GM19099 (cell line): ENCODE measurements at regions not wholly inside any gene's neighbourhood (a gene's known extent, or its start where the extent isn't known, plus 50 kb on each side); places are given as distances from the start of the nearest gene placed in this dataset.

Experiments
- POLR2A ChIP-seq: IDR thresholded peaks from 3 replicates; pipeline ENCODE4 v1.6.1; 2011; ENCODE audit warnings: low read depth; ENCODE audit not compliant: insufficient read length; ENCODE audit errors: extremely low read depth

DNA sequence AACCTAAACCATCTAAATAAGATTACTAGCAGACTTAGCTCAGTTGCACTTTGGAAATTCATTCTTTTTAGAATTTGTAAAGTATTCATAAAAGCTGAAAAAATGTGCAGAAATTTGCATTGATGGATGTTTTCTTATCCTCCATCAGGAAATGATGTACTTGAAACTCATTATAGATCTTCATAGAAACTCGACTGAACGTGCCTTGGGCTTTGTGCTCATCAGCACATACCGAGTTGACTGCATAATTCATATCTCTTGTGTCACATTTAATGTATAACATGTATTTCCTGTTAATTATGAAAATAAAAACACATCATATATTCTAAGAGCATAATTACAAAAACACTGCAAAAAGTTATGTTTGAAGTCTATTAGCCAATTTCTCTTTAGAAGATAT is 290.9 kb upstream of the NR5A2 start:
- TF ChIP-seq POLR2A: no peak

- TF ChIP-seq POLR2A: no peak
Measured at GRCh38 chr1:199741586-199741985, 285.9 kb upstream of the NR5A2 start.

DNA sequence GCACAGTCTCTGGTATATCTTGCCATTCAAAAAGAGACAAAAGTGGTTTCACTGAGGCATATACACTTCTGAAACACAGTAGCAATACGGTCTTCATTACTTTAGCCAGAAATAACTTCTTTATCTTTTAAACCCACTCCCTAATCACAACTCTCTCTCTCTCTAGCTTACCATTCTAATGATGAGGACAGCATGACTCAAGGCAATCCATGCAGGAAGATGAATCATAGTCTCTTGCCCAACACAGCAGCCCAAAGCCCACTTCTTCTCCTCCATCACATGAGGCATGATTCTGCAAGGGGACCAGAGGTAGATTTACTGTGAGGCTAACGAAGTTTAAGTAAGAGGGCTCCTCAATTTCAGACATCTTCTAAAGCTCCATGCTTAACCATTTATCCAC is 285.0 kb upstream of the NR5A2 start:
- no peak for TF ChIP-seq POLR2A

DNA sequence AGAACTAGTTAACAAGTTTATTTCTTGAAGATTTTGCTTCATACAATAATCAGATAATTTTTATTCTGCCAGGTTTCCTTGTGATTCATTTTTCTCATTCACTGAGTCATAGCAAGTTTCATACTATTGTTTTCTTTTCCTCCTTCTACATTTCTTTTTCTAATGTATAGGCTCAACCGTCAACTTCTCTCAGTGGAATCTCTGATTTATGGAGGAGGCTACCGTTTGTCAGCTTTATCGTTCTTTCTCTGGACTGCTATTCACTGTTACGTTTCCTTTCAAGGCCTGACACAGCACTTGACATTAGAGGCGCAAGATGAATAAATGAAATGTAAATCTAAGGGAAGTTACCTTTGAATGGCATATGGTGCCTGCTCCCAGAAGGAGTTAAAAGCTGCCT is 284.3 kb upstream of the NR5A2 start:
- TF ChIP-seq POLR2A: no peak

DNA sequence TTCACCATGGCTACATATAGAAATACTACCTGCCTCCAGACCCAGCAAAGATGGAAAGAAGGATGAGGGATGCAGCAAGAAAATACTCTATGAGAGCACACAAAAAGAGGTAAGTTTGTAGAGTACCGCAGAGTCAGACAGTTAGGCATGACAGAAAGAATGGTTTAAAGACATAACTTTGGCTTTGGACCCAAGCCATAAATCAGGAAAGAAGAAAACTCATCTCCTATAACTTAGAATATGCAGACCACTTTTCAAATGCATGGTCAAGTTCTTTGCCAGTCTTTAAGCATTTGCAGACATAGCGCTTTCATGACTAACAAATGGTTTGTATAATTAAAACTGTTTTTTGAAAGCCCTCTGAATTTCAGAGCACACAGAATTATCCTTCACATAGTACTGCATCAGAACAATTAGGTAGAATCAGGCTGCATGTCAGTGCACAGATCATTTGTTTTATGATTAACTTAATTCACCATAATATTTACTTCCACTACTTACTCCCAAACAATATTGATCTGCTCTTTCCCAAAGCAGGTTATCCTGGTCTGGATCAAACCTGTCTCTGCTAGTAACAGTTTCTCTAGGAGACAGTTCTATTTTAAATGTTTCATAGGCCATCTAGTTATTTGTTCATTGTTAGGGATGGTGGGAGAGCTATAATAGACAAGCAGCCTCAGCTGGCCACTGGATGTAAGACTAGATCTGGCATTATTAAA is 280.7 kb upstream of the NR5A2 start:
- TF ChIP-seq POLR2A: no peak

- TF ChIP-seq POLR2A: no peak
Measured at GRCh38 chr1:199747984-199748383, 279.5 kb upstream of the NR5A2 start.

- no peak for TF ChIP-seq POLR2A
Measured at GRCh38 chr1:199751506-199751905, 276.0 kb upstream of the NR5A2 start.

DNA sequence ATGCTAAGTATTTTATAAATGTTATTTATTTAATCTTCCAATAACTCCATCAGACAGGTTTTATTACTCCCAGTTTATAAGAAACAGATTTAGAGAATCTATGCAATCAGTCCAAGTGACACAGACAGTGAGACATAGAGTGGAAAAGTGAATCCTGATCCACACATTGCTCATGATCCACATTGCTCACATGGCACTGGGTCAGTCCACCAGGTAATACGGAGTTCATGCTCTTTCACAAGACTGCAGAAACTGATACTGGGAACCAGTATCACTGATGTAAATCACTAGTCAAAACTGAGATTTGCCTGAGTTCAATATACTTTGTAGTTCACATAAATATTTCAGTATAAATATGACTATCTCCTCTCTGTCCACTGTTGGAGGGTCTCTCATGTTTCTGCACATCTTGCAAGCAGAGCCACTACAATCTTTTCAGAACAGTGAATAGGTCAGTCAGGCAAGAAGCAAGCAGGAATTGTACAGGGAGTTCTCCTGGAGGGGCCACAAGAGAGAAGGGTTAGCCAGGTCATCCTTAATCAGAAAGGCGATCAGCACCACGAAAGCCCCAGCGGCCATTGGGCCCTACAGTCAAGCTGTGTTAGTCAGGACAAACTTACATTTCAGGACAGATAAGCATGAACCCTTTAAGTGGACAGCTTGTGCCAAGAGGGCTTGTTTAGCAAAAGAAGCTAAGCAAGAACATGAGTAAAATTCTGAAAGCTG is 275.4 kb upstream of the NR5A2 start:
- TF ChIP-seq POLR2A: no peak

DNA sequence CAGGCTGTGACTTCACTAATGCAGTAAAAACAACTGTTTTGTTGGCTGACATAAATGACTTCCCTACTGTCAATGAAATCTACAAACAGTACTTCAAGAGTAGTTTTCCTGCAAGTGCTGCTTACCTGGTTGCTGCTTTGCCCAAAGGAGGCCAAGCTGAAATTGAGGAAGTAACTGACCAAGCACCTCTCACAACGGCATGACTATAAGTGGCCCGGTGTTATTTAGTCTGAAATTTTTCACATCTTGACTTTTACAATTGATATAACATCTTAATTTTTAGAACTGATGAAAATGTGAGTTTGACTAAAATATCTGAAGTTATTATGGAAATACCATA is 274.9 kb upstream of the NR5A2 start:
- no peak for TF ChIP-seq POLR2A

DNA sequence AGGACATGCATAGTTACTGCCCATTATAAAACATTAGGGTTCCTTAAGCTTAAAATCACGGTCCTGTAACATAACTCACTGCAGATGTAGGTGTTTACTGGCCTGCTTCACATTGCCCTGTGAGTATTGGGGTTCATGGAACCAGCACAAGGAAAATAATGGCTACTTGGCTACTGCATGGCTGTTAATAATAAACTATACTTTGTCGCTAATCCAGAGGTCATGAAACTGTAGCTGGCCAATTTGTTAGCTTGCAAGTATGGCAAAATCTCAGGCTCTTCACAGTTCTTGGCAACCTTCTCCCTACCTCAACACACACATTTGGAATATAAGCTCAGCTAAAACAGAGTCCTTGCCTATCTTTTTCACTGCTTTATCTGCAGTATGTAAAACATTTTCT is 274.0 kb upstream of the NR5A2 start:
- TF ChIP-seq POLR2A: no peak

DNA sequence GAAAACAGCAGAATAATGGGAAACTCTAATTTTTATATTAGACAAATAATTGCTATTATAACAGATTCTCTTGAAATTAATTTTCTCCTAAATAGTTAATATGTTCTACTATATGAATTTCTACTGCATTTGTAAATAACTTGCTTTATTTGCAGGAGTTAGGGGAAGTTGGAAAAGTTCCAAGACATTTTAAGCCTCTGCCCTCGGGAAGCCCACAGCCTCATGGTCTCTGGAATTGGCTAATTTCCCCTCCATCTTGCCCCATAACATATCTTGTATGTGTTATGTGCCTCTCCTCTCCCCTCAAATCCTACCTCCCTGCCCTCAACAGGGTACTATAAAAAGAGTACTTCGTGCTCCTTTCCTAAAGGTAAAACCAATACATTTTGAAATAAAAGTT is 271.4 kb upstream of the NR5A2 start:
- TF ChIP-seq POLR2A: no peak

DNA sequence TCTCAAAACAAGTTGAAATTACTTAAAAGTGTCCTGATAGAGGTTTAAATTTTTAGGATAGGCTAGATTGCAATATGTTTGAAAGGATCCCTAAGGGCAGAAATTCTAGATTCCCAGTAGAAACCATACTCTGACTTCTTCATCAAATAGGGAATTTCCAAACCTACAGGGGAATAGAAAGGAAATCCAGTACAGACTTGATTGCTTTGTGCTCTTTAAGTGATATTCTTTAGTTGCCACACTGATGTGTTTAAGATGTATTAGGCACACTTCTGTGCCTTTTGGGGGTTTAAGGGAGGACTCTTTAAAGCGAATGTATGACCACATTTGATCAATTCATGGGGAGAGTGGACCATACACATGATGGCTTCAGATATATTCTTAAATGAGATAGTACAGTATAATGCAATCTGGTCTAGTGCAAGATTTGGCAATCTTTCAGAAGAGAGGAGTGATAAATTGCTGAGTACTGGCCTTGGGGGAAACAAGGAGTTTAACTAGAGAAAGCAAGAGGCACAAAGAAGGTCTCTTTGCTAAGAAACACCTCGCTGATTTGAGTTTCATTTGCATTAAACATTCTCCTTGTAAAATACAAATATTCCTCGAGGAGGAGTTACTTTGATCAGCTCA is 268.8 kb upstream of the NR5A2 start:
- TF ChIP-seq POLR2A: no peak

DNA sequence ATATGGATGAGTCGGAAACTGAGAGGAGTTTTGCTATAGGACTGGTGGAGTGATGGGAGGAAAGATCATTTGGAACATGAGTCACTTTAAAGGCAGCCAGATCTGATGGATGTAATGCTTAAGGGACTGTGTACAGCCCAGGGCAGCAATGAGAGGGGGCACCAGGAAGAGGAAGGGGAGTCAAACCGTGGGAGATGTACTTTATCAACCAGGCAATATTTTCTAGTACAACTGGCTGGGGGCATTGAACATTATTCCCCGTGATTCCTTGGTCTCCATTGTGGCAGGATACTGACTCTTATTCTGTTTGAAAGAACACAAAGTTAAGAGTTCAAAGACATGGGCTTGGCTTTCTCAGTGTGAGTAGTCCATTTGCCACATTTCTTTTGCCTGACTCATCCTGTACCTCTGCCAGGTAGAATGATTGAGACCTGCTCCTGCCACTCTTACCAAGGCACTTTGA is 268.2 kb upstream of the NR5A2 start:
- no peak for TF ChIP-seq POLR2A

- no peak for TF ChIP-seq POLR2A
Measured at GRCh38 chr1:199762572-199762971, 264.9 kb upstream of the NR5A2 start.

DNA sequence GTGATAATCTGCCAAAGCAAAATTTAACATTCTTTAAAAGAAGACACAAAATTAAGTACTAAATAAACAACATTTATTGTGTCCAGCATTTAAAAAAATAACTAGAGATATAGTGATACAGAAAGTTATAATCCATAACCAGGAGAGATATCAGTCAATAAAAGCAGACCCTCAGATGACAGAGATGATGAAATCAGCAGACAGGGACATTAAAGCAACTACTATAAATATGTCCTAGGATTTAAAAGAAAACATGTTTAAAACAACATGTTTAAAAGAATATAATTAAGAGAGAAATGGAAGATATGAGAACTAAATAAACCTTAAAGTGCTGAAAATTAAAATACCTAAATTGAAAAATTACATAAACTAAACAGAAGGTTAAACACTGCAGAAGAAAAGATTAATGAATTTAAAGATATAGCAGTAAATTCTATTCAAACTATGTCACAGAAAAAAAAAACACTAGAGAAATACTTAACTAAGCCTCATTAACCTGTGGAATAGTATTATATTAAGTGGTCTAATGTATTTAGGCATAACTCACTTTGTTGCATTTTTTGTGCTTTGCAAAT is 261.2 kb upstream of the NR5A2 start:
- TF ChIP-seq POLR2A: no peak

DNA sequence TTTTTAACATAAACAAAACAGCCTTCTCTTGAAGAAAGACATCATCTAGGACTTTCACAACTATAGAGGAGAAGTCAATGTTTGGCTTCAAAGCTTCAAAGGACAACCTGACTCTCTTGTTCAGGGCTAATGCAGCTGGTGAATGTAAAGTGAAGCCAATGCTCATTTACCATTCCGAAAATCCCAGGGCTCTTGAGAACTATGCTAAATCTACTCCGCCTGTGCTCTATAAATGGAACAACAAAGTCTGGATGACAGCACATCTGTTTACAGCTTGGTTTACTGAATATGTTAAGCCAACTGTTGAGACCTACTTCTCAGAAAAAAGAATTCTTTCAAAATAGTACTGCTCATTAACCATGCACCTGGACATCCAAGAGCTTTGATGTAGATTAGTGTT is 259.8 kb upstream of the NR5A2 start:
- TF ChIP-seq POLR2A: no peak
